ENCODE measurements at regions not wholly inside any gene's neighbourhood (a gene's known extent, or its start where the extent isn't known, plus 50 kb on each side); places are given as distances from the start of the nearest gene placed in this dataset.

- no peak for DNase-seq
Observed at GRCh38 chr12:90303771-90304170, 595.1 kb upstream of the ATP2B1 start.

GRCh38 chr12:90301561-90302133 lies 593.0 kb upstream of the ATP2B1 start:
- peak; percentile 6 for DNase-seq

GRCh38 chr12:90301095-90301494 lies 592.5 kb upstream of the ATP2B1 start:
- DNase-seq: peak; percentile 13

- DNase-seq: no peak
Observed at GRCh38 chr12:90299666-90300065, 591.0 kb upstream of the ATP2B1 start.

- DNase-seq: no peak
Observed at GRCh38 chr12:90299121-90299520, 590.5 kb upstream of the ATP2B1 start.

- no peak for DNase-seq
Observed at GRCh38 chr12:90298289-90298948, 589.8 kb upstream of the ATP2B1 start.

GRCh38 chr12:90295858-90296257 lies 587.2 kb upstream of the ATP2B1 start:
- DNase-seq: no peak

GRCh38 chr12:90292183-90292582 lies 583.5 kb upstream of the ATP2B1 start:
- no peak for DNase-seq

GRCh38 chr12:90290980-90291975 lies 582.6 kb upstream of the ATP2B1 start:
- DNase-seq: no peak

GRCh38 chr12:90287585-90287984 lies 578.9 kb upstream of the ATP2B1 start:
- no peak for DNase-seq

GRCh38 chr12:90281154-90281868 lies 572.7 kb upstream of the ATP2B1 start:
- DNase-seq: no peak

GRCh38 chr12:90280564-90281058 lies 572.0 kb upstream of the ATP2B1 start:
- DNase-seq: no peak

GRCh38 chr12:90280033-90280432 lies 571.4 kb upstream of the ATP2B1 start:
- no peak for DNase-seq

GRCh38 chr12:90275088-90275487 lies 566.5 kb upstream of the ATP2B1 start:
- no peak for DNase-seq

- no peak for DNase-seq
Observed at GRCh38 chr12:90274407-90274806, 565.8 kb upstream of the ATP2B1 start.

- no peak for DNase-seq
Observed at GRCh38 chr12:90268574-90268973, 559.9 kb upstream of the ATP2B1 start.

- DNase-seq: no peak
Observed at GRCh38 chr12:90262251-90262650, 553.6 kb upstream of the ATP2B1 start.

GRCh38 chr12:90261283-90261682 lies 552.6 kb upstream of the ATP2B1 start:
- no peak for DNase-seq

- DNase-seq: no peak
Observed at GRCh38 chr12:90260136-90260535, 551.5 kb upstream of the ATP2B1 start.

- DNase-seq: no peak
Observed at GRCh38 chr12:90257927-90258624, 549.4 kb upstream of the ATP2B1 start.

- no peak for DNase-seq
Observed at GRCh38 chr12:90254796-90255195, 546.2 kb upstream of the ATP2B1 start.

GRCh38 chr12:90253674-90254181 lies 545.1 kb upstream of the ATP2B1 start:
- peak; percentile 28 for DNase-seq

Data from hindlimb muscle (tissue), 1 donor.